ENCODE measurements at regions not wholly inside any gene's neighbourhood (a gene's known extent, or its start where the extent isn't known, plus 50 kb on each side); places are given as distances from the start of the nearest gene placed in this dataset.

GRCh38 chr17:45693792-45694191, 90.3 kb upstream of the CRHR1 start:
- TF ChIP-seq POLR2AphosphoS5 (IDR thresholded peaks at IDR 0.05; ENCODE audit: low read depth, low read length), result no peak
- TF ChIP-seq TAF1 (IDR thresholded peaks at IDR 0.05; ENCODE audit: borderline replicate concordance, insufficient read depth, low read length), result no peak

All from PFSK-1 (cell line).